ENCODE measurements at regions not wholly inside any gene's neighbourhood (a gene's known extent, or its start where the extent isn't known, plus 50 kb on each side); places are given as distances from the start of the nearest gene placed in this dataset.

DNA sequence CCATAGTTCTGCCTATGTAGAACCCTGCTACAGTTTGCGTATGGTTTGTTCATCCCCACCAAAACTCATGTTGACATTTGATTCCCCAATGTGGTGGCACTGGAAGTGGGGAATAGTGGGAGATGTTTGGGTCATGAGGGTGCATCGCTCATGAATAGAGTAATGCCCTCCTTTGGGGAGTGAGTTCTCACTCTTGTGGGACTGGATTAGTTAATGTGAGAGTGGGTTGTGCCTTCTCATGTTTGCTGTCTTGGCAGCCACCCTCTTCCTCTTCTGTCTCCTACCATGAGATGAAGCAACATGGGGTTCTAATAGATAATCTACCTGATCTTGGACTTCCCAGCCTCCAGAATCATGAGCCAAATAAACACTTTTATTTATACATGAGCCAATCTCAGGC is 237.2 kb upstream of the APCDD1 start:
- TF ChIP-seq, protein P1, sequence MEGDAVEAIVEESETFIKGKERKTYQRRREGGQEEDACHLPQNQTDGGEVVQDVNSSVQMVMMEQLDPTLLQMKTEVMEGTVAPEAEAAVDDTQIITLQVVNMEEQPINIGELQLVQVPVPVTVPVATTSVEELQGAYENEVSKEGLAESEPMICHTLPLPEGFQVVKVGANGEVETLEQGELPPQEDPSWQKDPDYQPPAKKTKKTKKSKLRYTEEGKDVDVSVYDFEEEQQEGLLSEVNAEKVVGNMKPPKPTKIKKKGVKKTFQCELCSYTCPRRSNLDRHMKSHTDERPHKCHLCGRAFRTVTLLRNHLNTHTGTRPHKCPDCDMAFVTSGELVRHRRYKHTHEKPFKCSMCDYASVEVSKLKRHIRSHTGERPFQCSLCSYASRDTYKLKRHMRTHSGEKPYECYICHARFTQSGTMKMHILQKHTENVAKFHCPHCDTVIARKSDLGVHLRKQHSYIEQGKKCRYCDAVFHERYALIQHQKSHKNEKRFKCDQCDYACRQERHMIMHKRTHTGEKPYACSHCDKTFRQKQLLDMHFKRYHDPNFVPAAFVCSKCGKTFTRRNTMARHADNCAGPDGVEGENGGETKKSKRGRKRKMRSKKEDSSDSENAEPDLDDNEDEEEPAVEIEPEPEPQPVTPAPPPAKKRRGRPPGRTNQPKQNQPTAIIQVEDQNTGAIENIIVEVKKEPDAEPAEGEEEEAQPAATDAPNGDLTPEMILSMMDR (IDR thresholded peaks at IDR 0.05), result no peak
- no peak for TF ChIP-seq POLR2A (IDR thresholded peaks at IDR 0.05)

All from ovary (tissue), 3 donors.